NT2/D1 (cell line): ENCODE measurements at regions not wholly inside any gene's neighbourhood (a gene's known extent, or its start where the extent isn't known, plus 50 kb on each side); places are given as distances from the start of the nearest gene placed in this dataset.

Experiments
- SUZ12 ChIP-seq: IDR thresholded peaks from 2 replicates; pipeline ENCODE4 v1.6.1; 2011; ENCODE audit not compliant: insufficient read length, insufficient read depth; ENCODE audit errors: extremely low read depth
- YY1 ChIP-seq: IDR thresholded peaks from 2 replicates; pipeline ENCODE4 v1.6.1; 2011; ENCODE audit not compliant: insufficient read length, insufficient read depth
- ZNF274 ChIP-seq: IDR thresholded peaks from 2 replicates; pipeline ENCODE4 v1.6.1; 2011; ENCODE audit warnings: mild to moderate bottlenecking, low read depth, low read length

DNA sequence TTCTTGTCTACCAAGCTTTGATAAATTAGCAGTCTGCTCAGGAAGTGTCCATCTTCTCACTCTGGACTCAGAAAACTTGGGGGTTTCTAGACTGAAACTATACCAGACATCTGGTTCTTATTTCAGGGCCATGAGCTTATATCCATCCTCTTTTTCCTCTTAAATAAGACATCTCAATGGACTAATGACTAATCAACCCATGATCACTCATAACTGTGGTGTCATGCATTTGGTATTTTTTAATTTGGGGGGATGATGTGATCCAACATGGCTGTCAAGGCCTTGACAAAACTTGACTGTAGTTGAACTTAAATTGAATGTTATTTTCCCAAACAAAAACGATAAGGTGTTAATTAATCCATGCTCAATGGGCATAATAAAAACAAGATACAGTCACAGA is 87.8 kb downstream of the GPRASP3 start:
- TF ChIP-seq ZNF274 (no peak), YY1 (no peak), SUZ12 (no peak)
